K562 (cell line): ENCODE measurements at regions not wholly inside any gene's neighbourhood (a gene's known extent, or its start where the extent isn't known, plus 50 kb on each side); places are given as distances from the start of the nearest gene placed in this dataset.

ENCODE experiments used
- ATAC-seq: fragments of 200-7000 bp; cut with Tn5 transposase; 3 replicates; pipeline ENCODE4 v1.9.1; 2020; ENCODE audit warnings: moderate library complexity
- BruUV-seq: library from RNA; stranded (reverse); fragments of 400-500 nt; replicated peaks from 2 replicates; lab custom pipeline; 2021; lab: Mats Ljungman, UMichigan
- CTCF ChIA-PET: fragments of 300-600 bp; formaldehyde crosslinking; extraction: SDS; loops from one replicate; lab custom pipeline; 2021; ENCODE audit warnings: low intra/inter-chr PET ratio; lab: Yijun Ruan, JAX
- POLR2A ChIA-PET: fragments of 300-600, 350-650 bp; sonication (Branson Sonifier 250); formaldehyde crosslinking; extraction: SDS; loops from one replicate; lab custom pipeline; 2021; ENCODE audit warnings: antibody characterized with exemption, inconsistent platforms; lab: Yijun Ruan, JAX
- DNase-seq, 4 experiments: peaks; one replicate each; pipeline versions ENCODE4 v3.0.0 to v3.0.0-alpha.2; 2011 to 2018; ENCODE audit warnings: low spot score in 3 of 4, mixed read lengths in 3 of 4; ENCODE audit errors: extremely low read depth in 1 of 4
- FAIRE-seq: peaks from 2 replicates; lab custom pipeline; 2011; peaks lifted over from hg19 to GRCh38; lab: Jason Lieb, UNC
- H2AFZ ChIP-seq: 2 replicates; pipeline ENCODE4 v1.6.0; 2011; ENCODE audit warnings: low read depth, low read length, control low read depth, inconsistent platforms
- H3K27ac ChIP-seq: fragments of 200-600 bp; 3 replicates; pipeline ENCODE4 v1.8.0; 2011; ENCODE audit warnings: low read depth, mild to moderate bottlenecking, control low read depth, inconsistent platforms, low read length, moderate library complexity, mixed read lengths; ENCODE audit errors: extremely low read depth
- H3K27me3 ChIP-seq, 2 experiments: fragments of 300-600 bp in 1 of 2; 2 replicates in 1 of 2; 3 replicates in 1 of 2; pipeline versions ENCODE4 v1.6.0 to v1.8.0; 2011; ENCODE audit warnings: inconsistent platforms in 2 of 2, low read length in 2 of 2, mild to moderate bottlenecking in 1 of 2, mixed read lengths in 1 of 2, moderate library complexity in 1 of 2; ENCODE audit not compliant: control insufficient read depth in 2 of 2, insufficient read depth in 2 of 2
- H3K36me3 ChIP-seq: fragments of 300-600 bp; 3 replicates; pipeline ENCODE4 v1.8.0; 2011; ENCODE audit warnings: mild to moderate bottlenecking, low read length, inconsistent platforms; ENCODE audit not compliant: control insufficient read depth, insufficient read depth
- H3K4me1 ChIP-seq, 2 experiments: fragments of 200-600 bp in 1 of 2; replicated peaks in 1 of 2; 2 replicates in 1 of 2; 3 replicates in 1 of 2; pipeline versions ENCODE4 v1.5.1 to v1.8.0; 2011; ENCODE audit warnings: inconsistent platforms in 2 of 2, low read length in 2 of 2, mild to moderate bottlenecking in 1 of 2, mixed read lengths in 1 of 2, moderate library complexity in 1 of 2; ENCODE audit not compliant: control insufficient read depth in 2 of 2, insufficient read depth in 2 of 2
- H3K4me2 ChIP-seq: 2 replicates; pipeline ENCODE4 v1.6.1; 2011; ENCODE audit warnings: low read length, control low read depth, inconsistent platforms, mixed read lengths; ENCODE audit not compliant: insufficient read depth
- H3K4me3 ChIP-seq: fragments of 200-600 bp; sonication (generic), shearing (Covaris generic); 2 replicates; pipeline ENCODE4 v1.5.1; 2016; ENCODE audit warnings: control low read depth, inconsistent platforms
- H3K79me2 ChIP-seq: fragments of 200-600 bp; 3 replicates; pipeline ENCODE4 v1.8.0; 2011; ENCODE audit warnings: low read length, inconsistent platforms; ENCODE audit not compliant: control insufficient read depth, insufficient read depth
- H3K9ac ChIP-seq, 2 experiments: 2 replicates each; pipeline versions ENCODE4 v1.6.0 to v1.6.1; 2011; ENCODE audit warnings: low read depth in 2 of 2, low read length in 2 of 2, control low read depth in 1 of 2, inconsistent platforms in 1 of 2, mild to moderate bottlenecking in 1 of 2, mixed read lengths in 1 of 2; ENCODE audit not compliant: insufficient read depth in 1 of 2
- H3K9me1 ChIP-seq: one replicate; pipeline ENCODE4 v1.6.0; 2011; ENCODE audit warnings: inconsistent platforms, mild to moderate bottlenecking, low read length, moderate library complexity; ENCODE audit not compliant: control insufficient read depth, insufficient read depth
- H3K9me3 ChIP-seq: replicated peaks from 2 replicates; pipeline ENCODE4 v1.5.1; 2011; ENCODE audit warnings: low read depth, low read length, inconsistent platforms; ENCODE audit not compliant: control insufficient read depth, insufficient read depth
- H4K20me1 ChIP-seq: replicated peaks from 2 replicates; pipeline ENCODE4 v1.6.1; 2011; ENCODE audit warnings: low read length, inconsistent platforms, mixed read lengths; ENCODE audit not compliant: control insufficient read depth, insufficient read depth
- CHD2 ChIP-seq: IDR thresholded peaks from 2 replicates; pipeline ENCODE4 v1.6.1; 2011; ENCODE audit warnings: low read depth, low read length
- FOXM1 ChIP-seq, 2 experiments: fragments of 450-650 bp in 1 of 2; sonication (generic) in 1 of 2; formaldehyde crosslinking in 1 of 2; IDR thresholded peaks; 2 replicates each; pipeline versions ENCODE4 v1.6.1 to v1.9.0; 2017 to 2022; ENCODE audit warnings: low read depth in 2 of 2, mild to moderate bottlenecking in 2 of 2, missing genetic modification reagents in 1 of 2, moderate library complexity in 1 of 2
- HMG20B ChIP-seq: fragments of 250-450 bp; sonication (Bioruptor Pico); IDR thresholded peaks from 2 replicates; pipeline ENCODE4 v1.5.0; 2021; ENCODE audit warnings: mild to moderate bottlenecking
- MCM7 ChIP-seq, 2 experiments: fragments of 450-650 bp; IDR thresholded peaks; 2 replicates each; pipeline ENCODE4 v1.6.1; 2016 to 2018
- PHF20 ChIP-seq: fragments of 450-650 bp; IDR thresholded peaks from 2 replicates; pipeline ENCODE4 v1.6.1; 2018; ENCODE audit not compliant: partially characterized antibody
- SRSF7 ChIP-seq: fragments of 200-400 bp; formaldehyde crosslinking; optimal IDR thresholded peaks from 2 replicates; pipeline ENCODE3; 2017; ENCODE audit warnings: mild to moderate bottlenecking, low read depth, low read length
- ZMIZ1 ChIP-seq, 2 experiments: fragments of 150-350 bp in 1 of 2; IDR thresholded peaks; 2 replicates each; pipeline ENCODE4 v1.6.1; 2012 to 2016; ENCODE audit warnings: low read depth in 2 of 2, low read length in 2 of 2, mild to moderate bottlenecking in 1 of 2, moderate library complexity in 1 of 2
- ZNF274 ChIP-seq: IDR thresholded peaks from 2 replicates; pipeline ENCODE4 v1.6.1; 2011; ENCODE audit warnings: low read depth, mild to moderate bottlenecking, low read length, moderate library complexity, borderline replicate concordance
- ZNF318 ChIP-seq, 2 experiments: fragments of 450-650 bp; IDR thresholded peaks; 2 replicates each; pipeline ENCODE4 v1.6.1; 2016; ENCODE audit warnings: mild to moderate bottlenecking in 2 of 2, borderline replicate concordance in 1 of 2, low read depth in 1 of 2, moderate library complexity in 1 of 2
- ZNF41 ChIP-seq: fragments of 250-450 bp; sonication (Bioruptor Pico); conservative IDR thresholded peaks from 2 replicates; pipeline ENCODE4 v1.4.0; 2020; ENCODE audit warnings: mild to moderate bottlenecking
- ZNF584 ChIP-seq: fragments of 200-800 bp; sonication (Bioruptor generic); IDR thresholded peaks from 2 replicates; pipeline ENCODE4 v1.6.1; 2016; ENCODE audit warnings: low read depth, mild to moderate bottlenecking, missing genetic modification characterization, missing compliant biosample characterization
- ZNF696 ChIP-seq: fragments of 250-450 bp; sonication (Bioruptor Pico); conservative IDR thresholded peaks from 2 replicates; pipeline ENCODE4 v1.4.0; 2020; ENCODE audit warnings: mild to moderate bottlenecking, moderate library complexity
- WGBS: fragments of 100-300 bp; shearing (Covaris generic); methylation state at CpG from one replicate; pipeline ENCODE4 v1.1.6; 2016; ENCODE audit warnings: low coverage, mixed read lengths; ENCODE audit not compliant: insufficient coverage; ENCODE audit errors: missing lambda C conversion rate; 5-methylcytosine and 5-hydroxymethylcytosine counted together
- in situ Hi-C: fragments of 300-500 bp; cut with MboI; formaldehyde crosslinking; loops from 4 replicates; pipeline ENCODE4 v1.15.0; 2018; ENCODE audit warnings: inconsistent platforms, mixed read lengths
- intact Hi-C: fragments of 100-400 bp; cut with micrococcal nuclease; formaldehyde crosslinking; loops from 2 replicates; pipeline ENCODE4 v1.14.2; 2022

- BruUV-seq = no TSS peak
- FAIRE-seq = no peak
- no peak for TF ChIP-seq SRSF7
- TF ChIP-seq ZNF41 = no peak
- no peak for TF ChIP-seq PHF20
- TF ChIP-seq FOXM1 (IDR thresholded peaks at IDR 0.05; ENCODE audit: low read depth) = no peak
- TF ChIP-seq FOXM1 (CRISPR knock-in tag; IDR thresholded peaks at IDR 0.05; ENCODE audit: low read depth) = no peak
- TF ChIP-seq ZNF274 = no peak
- no peak for TF ChIP-seq ZNF318 (IDR thresholded peaks at IDR 0.05; ENCODE audit: borderline replicate concordance in 1 of 2, low read depth in 1 of 2)
- TF ChIP-seq HMG20B = no peak
- no peak for TF ChIP-seq CHD2
- TF ChIP-seq MCM7 (IDR thresholded peaks at IDR 0.05) = no peak
- TF ChIP-seq ZNF584 (CRISPR knock-in tag) = no peak
- TF ChIP-seq ZMIZ1 (IDR thresholded peaks at IDR 0.05; ENCODE audit: low read depth in 2 of 2, low read length in 2 of 2) = no peak
- no peak for TF ChIP-seq ZNF696 (CRISPR knock-in tag)
These were observed 245.5 kb upstream of the SLC7A11 start for GRCh38 chr4:138487670-138488069.

More at GRCh38 chr4:138487670-138488069, 245.5 kb upstream of the SLC7A11 start:
- no peak for ATAC-seq
- no peak overlapping the region for H3K9ac ChIP-seq
- no peak for DNase-seq
- ChIA-PET CTCF (no interaction called here), POLR2A (no interaction called here)
- H3K79me2 ChIP-seq = no peaks in the 10 kb centered on the region
- H3K9me1 ChIP-seq = no peaks in the 10 kb centered on the region
- H3K9me3 ChIP-seq = no peaks in the 10 kb centered on the region
- peak overlapping the region; percentile 82 for H2AFZ ChIP-seq
- H3K27me3 ChIP-seq = no peaks in the 10 kb centered on the region
- intact Hi-C loops = loop anchor here (5.0 kb wide), 1 partner anchor 245 kb away; the partner anchor contains the start of gene SLC7A11
- H3K4me2 ChIP-seq = no peak overlapping the region
- H3K27ac ChIP-seq = peak overlapping the region; percentile 72; the same call in 1 of the 3 replicates
- peaks cover 0 to 11% of the 10 kb centered on the region in 2 experiments; a peak in 2 of 5 replicates for H3K4me1 ChIP-seq
- no peaks in the 10 kb centered on the region for H3K36me3 ChIP-seq
- no peak overlapping the region for H3K4me3 ChIP-seq
- no peaks in the 10 kb centered on the region for H4K20me1 ChIP-seq
- 41% methylated on average over 4 of the region's 4 CpGs for WGBS
- in situ Hi-C loops = no loop called here
